SU-DHL-6 (cell line): ENCODE measurements at regions not wholly inside any gene's neighbourhood (a gene's known extent, or its start where the extent isn't known, plus 50 kb on each side); places are given as distances from the start of the nearest gene placed in this dataset.

Experiments used
- H2AFZ ChIP-seq: fragments of 200-600 bp; sonication (generic); 2 replicates; pipeline ENCODE4 v1.6.1; 2014; ENCODE audit warnings: low read depth, mild to moderate bottlenecking, moderate library complexity, mixed read lengths, antibody characterized with exemption, low read length; ENCODE audit not compliant: severe bottlenecking
- H3F3A ChIP-seq: fragments of 200-600 bp; shearing (Covaris generic); 2 replicates; pipeline ENCODE4 v1.6.0; 2016; ENCODE audit warnings: antibody characterized with exemption, mild to moderate bottlenecking; ENCODE audit not compliant: insufficient read depth
- H3K27ac ChIP-seq: fragments of 200-600 bp; sonication (generic); 2 replicates; pipeline ENCODE4 v1.5.1; 2016; ENCODE audit warnings: low read depth, mild to moderate bottlenecking, low read length, moderate library complexity, mixed read lengths
- H3K27me3 ChIP-seq: fragments of 200-600 bp; sonication (generic), shearing (Covaris generic); 2 replicates; pipeline ENCODE4 v1.6.0; 2014; ENCODE audit warnings: mild to moderate bottlenecking, low read length
- H3K36me3 ChIP-seq: fragments of 200-600 bp; sonication (generic); 2 replicates; pipeline ENCODE4 v1.6.1; 2014; ENCODE audit warnings: mild to moderate bottlenecking, low read length, mixed read lengths
- H3K4me2 ChIP-seq: fragments of 300-600, 200-600 bp; shearing (Covaris generic), sonication (generic); 2 replicates; pipeline ENCODE4 v1.6.0; 2014; ENCODE audit warnings: low read length, low read depth, mild to moderate bottlenecking; ENCODE audit not compliant: poor library complexity, severe bottlenecking
- H3K4me3 ChIP-seq: fragments of 200-600 bp; sonication (generic); 2 replicates; pipeline ENCODE4 v1.5.1; 2014; ENCODE audit warnings: antibody characterized with exemption, low read length, mild to moderate bottlenecking, mixed read lengths; ENCODE audit not compliant: insufficient read depth, poor library complexity, severe bottlenecking
- H3K79me2 ChIP-seq: fragments of 200-600 bp; sonication (generic); 2 replicates; pipeline ENCODE4 v1.6.1; 2014; ENCODE audit warnings: mild to moderate bottlenecking, low read length, moderate library complexity; ENCODE audit not compliant: insufficient read depth
- H3K9ac ChIP-seq: fragments of 200-600 bp; sonication (generic); 2 replicates; pipeline ENCODE4 v1.7.0; 2014; ENCODE audit warnings: mild to moderate bottlenecking, low read length
- H3K9me2 ChIP-seq: fragments of 200-600 bp; sonication (generic); replicated peaks from 2 replicates; pipeline ENCODE4 v1.6.1; 2014; ENCODE audit warnings: low read length; ENCODE audit not compliant: insufficient read depth
- H3K9me3 ChIP-seq: fragments of 200-600 bp; sonication (generic); 2 replicates; pipeline ENCODE4 v1.6.1; 2014; ENCODE audit warnings: low read length, mixed read lengths; ENCODE audit not compliant: insufficient read depth
- H4K20me1 ChIP-seq: fragments of 200-600 bp; sonication (generic); 2 replicates; pipeline ENCODE4 v1.6.1; 2014; ENCODE audit warnings: low read depth, mild to moderate bottlenecking, antibody characterized with exemption, low read length, moderate library complexity, mixed read lengths
- CTCF ChIP-seq: fragments of 200-600 bp; sonication (generic); IDR thresholded peaks from one replicate; pipeline ENCODE4 v1.5.1; 2017; ENCODE audit warnings: antibody characterized with exemption, mild to moderate bottlenecking, low read length, moderate library complexity; ENCODE audit not compliant: insufficient read depth, poor library complexity, severe bottlenecking
- EZH2phosphoT487 ChIP-seq: fragments of 200-600 bp; sonication (generic), shearing (Covaris generic); conservative IDR thresholded peaks from 2 replicates; pipeline ENCODE4 v1.6.1; 2018; ENCODE audit warnings: mild to moderate bottlenecking, antibody characterized with exemption, low read length, moderate library complexity, mixed read lengths

DNA sequence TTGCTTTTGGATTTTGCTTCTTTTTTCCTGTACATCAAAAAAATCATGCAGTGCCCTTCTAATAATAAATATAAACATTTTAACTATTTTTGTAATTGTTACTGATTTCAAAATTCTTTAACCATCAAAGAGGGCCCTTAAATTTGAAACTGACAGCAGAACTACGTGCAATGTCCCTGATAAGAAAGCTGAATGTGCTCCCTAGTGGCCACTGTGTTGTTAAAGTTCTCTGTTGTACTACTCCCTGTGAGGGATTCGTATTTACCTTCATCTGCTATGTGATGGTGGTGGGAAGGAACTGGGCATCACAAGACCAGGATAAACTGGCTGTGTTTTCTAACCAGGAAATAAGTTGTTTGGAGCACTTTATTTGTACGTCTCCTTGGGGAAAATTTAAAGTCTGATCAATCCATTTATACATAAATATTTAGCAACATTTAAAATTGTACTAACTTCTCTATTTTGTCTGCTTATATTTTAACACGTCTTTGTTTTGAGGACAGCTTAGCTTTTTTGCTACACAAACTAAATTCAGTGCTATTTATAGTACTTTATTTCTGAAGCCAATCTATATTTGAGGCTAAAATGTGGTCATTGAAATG lies 322.4 kb downstream of the HGF start:
- no peaks in the 10 kb centered on the region for H3K9me3 ChIP-seq
- H3K4me2 ChIP-seq: no peak overlapping the region
- H3K9me2 ChIP-seq: no peaks in the 10 kb centered on the region
- H3K9ac ChIP-seq: no peak overlapping the region
- H3K27me3 ChIP-seq: no peaks in the 10 kb centered on the region
- no peaks in the 10 kb centered on the region for H3F3A ChIP-seq
- no peak for TF ChIP-seq EZH2phosphoT487
- no peak overlapping the region for H3K27ac ChIP-seq
- H2AFZ ChIP-seq: no peak overlapping the region
- no peaks in the 10 kb centered on the region for H3K79me2 ChIP-seq
- no peaks in the 10 kb centered on the region for H3K36me3 ChIP-seq
- no peak overlapping the region for H3K4me3 ChIP-seq
- no peaks in the 10 kb centered on the region for H4K20me1 ChIP-seq

GRCh38 chr7:81446212-81446611 lies 323.6 kb downstream of the HGF start:
- no peak overlapping the region for H3K9ac ChIP-seq
- H2AFZ ChIP-seq: no peak overlapping the region
- H3K9me2 ChIP-seq: no peaks in the 10 kb centered on the region
- no peaks in the 10 kb centered on the region for H3K27me3 ChIP-seq
- H3K27ac ChIP-seq: no peak overlapping the region
- no peaks in the 10 kb centered on the region for H3K9me3 ChIP-seq
- no peak overlapping the region for H3K4me2 ChIP-seq
- no peak for TF ChIP-seq EZH2phosphoT487
- TF ChIP-seq CTCF: no peak
- H3K4me3 ChIP-seq: no peak overlapping the region
- no peaks in the 10 kb centered on the region for H3K79me2 ChIP-seq
- H3K36me3 ChIP-seq: no peaks in the 10 kb centered on the region
- H3F3A ChIP-seq: no peaks in the 10 kb centered on the region
- H4K20me1 ChIP-seq: no peaks in the 10 kb centered on the region

- Histone ChIP-seq H3K79me2 (no peaks in the 10 kb centered on the region), H3K36me3 (no peaks in the 10 kb centered on the region), H3K27me3 (no peaks in the 10 kb centered on the region), H3K27ac (no peak overlapping the region), H3K9ac (no peak overlapping the region), H3K4me2 (no peak overlapping the region), H3K4me3 (no peak overlapping the region), H3K9me3 (no peaks in the 10 kb centered on the region), H3F3A (no peaks in the 10 kb centered on the region), H2AFZ (no peak overlapping the region), H4K20me1 (no peaks in the 10 kb centered on the region), H3K9me2 (no peaks in the 10 kb centered on the region)
- TF ChIP-seq EZH2phosphoT487 (no peak), CTCF (no peak)
These were observed 324.4 kb downstream of the HGF start for GRCh38 chr7:81445462-81445861.

GRCh38 chr7:81441750-81442149 lies 328.1 kb downstream of the HGF start:
- Histone ChIP-seq H3K4me2 (no peak overlapping the region), H3K36me3 (no peaks in the 10 kb centered on the region), H3K27ac (no peak overlapping the region), H2AFZ (no peak overlapping the region), H4K20me1 (no peaks in the 10 kb centered on the region), H3F3A (no peaks in the 10 kb centered on the region), H3K9ac (no peak overlapping the region), H3K79me2 (no peaks in the 10 kb centered on the region), H3K27me3 (no peaks in the 10 kb centered on the region), H3K4me3 (no peak overlapping the region), H3K9me3 (no peaks in the 10 kb centered on the region), H3K9me2 (no peaks in the 10 kb centered on the region)
- TF ChIP-seq CTCF (no peak), EZH2phosphoT487 (no peak)
